ENCODE measurements at regions not wholly inside any gene's neighbourhood (a gene's known extent, or its start where the extent isn't known, plus 50 kb on each side); places are given as distances from the start of the nearest gene placed in this dataset.
"Not testable (repeated sequence)": the region's sequence is repeated elsewhere in the genome, so short reads cannot be mapped to it uniquely, and the experiment has no call there.

DNA sequence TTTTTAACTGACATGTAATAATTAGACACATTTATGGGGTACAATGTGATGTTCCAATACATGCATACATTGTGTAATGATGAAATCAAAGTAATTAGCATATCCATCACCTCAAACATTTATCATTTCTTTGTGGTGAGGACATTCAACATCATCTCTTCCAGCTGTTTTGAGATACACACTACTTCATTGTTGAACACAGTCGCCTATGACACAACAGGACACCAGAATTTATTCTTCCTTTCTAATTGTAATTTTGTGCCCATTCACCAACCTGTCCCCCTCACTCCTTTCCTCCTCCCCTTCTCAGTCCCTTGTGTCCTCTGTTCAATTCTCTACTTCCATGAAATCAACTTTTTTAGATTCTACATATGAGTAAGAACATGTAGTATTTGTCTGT, 113.4 kb upstream of the CBLB start:
- no peak for FAIRE-seq

DNA sequence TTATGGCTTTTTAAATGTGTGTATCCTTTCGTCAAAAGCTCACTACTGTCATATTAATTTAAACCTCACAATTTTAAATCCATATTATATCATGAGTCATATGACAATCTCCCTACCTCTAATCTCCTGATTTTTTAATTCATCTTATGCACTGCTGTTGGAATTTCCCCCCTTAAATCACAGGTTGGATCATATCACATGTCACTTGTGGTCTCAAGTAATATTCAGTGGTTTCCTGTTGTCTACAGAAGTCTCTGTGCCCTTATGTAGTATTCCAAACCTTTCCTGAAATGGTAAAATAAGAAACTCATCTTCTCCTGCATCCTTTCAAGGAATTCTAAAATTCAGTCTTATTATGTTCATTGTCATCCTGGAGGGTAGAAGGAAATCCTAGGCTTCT, 116.0 kb upstream of the CBLB start:
- no peak for FAIRE-seq

DNA sequence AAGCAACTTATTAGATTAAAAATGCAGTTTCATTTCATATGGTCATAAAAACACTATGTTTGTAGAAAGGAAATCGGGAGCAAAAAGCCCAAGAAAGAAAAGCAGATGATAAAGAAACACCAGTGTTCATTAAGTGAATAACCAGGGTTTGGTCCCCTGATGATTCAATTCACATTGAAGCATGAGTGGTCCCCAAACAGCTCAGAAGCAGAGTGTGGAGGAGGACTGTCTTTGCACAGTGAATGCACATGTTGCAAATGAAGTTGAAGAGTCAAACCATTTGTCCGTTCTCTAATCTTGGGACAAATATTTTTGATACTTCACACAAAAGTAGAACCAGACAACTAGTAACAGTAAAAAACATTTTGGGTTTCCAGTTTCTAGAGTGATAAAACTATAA, 117.5 kb upstream of the CBLB start:
- not testable (repeated sequence) for FAIRE-seq

GRCh38 chr3:105987809-105988208, 119.0 kb upstream of the CBLB start:
- no peak for FAIRE-seq

- no peak for FAIRE-seq
Measured at GRCh38 chr3:105988540-105989212, 119.9 kb upstream of the CBLB start.

DNA sequence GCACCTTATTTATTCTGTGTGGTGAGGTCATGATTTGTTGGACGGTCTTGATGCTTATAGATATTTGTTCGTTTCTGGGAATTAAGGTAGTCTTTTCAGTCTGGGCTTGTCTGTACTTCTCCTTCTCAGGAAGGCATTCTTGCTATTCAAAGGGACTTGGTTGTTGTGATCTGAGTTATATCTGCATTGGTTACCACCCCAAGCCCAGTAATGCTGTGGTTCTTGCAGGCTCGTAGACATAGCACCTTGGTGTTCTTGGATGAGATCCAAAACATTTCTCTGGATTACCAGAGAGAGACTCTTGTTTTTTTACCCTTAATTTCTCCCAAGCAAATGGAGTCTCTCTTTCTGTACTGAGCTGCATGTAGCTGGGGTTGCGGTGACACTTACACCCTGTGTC, 128.0 kb upstream of the CBLB start:
- no peak for FAIRE-seq

DNA sequence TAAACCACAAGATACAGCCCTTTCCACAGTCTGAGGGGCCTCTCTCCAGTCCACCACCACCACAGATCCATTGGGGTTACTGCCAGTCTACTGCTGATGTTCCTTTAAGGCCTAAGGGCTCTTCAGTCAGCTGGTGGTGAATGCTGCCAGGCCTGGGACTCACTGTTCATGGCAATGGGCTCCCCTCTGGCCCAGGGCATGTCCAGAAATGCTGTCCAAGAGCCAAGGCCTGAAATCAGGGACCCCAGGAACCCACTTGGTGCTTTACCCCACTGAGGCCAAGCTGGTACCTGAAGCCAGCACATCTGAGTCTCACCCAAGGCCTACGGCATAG, 128.6 kb upstream of the CBLB start:
- no peak for FAIRE-seq

DNA sequence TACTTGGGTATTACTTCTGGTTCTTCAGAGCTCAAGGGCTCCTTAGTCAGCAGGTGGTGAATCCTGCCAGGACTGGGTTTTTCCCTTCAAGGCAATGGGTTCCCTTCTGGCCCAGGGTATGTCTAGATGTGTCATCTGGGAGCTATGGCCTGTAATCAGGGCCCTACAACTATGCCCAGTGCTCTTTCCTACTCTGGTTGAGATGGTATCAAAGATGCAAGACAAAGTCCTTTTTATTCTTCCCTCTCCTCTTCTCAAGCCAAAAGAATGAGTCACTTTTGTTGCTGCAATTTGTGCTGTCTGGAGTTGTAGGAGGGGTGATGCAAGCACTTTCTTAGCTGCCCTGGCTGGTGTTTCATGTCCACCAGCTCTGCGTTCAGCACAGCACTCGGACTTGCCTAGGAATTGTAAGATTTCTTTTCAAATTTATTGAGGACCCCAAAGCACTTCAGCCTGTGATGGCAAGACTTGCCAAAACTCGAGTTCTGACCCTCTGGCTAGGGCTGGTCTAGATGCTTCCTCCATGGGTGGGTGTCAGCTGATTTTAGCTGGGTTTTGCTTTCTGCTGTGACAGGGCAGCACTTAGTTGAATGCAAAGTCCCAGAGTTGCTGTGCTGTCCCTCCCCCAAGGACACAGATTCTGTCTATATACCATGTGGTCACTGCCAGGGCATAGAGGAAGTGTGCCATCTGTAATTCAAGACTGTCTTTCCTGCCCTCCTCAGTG, 129.2 kb upstream of the CBLB start:
- FAIRE-seq, result no peak

- FAIRE-seq, result no peak
Measured at GRCh38 chr3:105999856-106000255, 131.0 kb upstream of the CBLB start.

GRCh38 chr3:106001923-106002322, 133.1 kb upstream of the CBLB start:
- no peak for FAIRE-seq

DNA sequence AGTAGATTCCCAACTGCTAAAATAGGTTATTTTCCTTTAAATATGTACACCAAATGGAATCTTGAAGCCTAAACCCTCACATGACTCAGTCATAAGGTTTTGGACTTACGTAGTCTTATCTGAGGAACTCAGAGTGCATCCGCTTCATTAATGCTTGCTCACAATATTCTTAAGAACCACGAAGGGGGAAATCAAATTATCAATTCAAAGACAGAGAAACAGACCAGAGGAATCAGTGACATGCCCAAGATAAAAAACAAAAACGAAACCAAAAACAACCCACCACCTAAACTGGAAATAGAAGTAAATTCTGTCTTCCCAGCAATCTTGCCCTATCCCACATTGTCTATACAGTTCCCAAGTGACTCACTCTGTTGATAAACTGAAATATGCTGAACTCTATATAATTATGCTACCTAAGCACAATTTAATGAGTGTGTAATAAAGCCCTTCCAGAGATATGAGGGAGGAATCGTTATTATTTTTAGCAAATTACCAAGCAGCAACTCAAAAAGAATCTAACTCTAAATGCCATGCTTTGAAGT, 135.4 kb upstream of the CBLB start:
- FAIRE-seq, result no peak

DNA sequence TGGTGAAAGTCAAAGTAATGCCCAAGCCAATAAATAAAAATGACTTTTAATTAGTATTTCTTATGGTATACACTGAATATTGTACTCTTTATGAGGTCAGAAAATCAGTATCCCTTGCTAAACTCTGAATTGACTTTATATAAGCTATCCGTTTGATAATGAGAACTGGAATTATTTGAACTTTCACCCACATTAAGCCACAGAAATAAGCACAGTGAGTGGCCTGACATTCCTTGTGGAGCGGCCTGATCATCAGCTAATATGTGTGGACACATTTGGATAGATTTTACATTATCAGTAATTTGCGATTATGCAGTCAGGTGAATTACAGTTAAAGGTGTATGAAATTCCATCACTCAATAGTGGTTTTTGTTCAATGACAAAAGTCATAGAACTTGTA, 136.0 kb upstream of the CBLB start:
- no peak for FAIRE-seq

GRCh38 chr3:106006001-106006400, 137.2 kb upstream of the CBLB start:
- FAIRE-seq, result no peak

DNA sequence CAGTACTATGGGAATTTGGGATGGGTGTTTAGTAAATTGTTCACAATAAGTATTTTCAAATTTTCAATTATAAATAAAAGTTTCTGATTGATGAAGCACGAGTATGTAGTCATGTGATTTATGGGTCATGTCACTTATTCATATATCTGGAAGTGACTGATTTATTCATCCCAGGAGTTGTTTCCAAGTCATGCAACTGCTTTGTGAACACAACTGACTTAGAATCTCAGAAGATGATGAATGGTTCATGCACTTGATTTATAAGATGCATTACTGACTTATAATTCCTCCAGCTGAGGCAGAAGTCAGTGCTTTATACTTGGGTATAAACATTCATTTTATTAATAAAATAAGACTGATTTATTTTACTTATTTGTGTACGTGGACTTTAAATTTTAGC, 137.8 kb upstream of the CBLB start:
- FAIRE-seq, result no peak

DNA sequence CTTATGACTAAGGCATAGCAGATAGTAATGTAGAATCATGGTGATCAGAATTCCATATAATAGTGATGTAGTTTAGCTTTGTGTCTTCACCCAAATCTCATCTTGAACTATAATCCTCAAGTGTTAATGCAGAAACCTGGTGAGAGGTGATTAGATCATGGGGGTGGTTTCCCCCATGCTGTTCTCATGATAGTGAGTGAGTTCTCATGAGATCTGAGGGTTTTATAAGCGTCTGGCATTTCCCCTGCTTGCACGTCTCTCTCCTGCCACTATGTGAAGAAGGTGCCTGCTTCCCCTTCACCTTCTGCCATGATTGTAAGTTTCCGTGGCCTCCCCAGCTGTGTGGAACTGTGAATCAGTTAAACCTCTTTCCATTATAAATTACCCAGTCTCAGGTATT, 138.7 kb upstream of the CBLB start:
- no peak for FAIRE-seq

- FAIRE-seq, result no peak
Measured at GRCh38 chr3:106008766-106009165, 140.0 kb upstream of the CBLB start.

GRCh38 chr3:106010829-106011228, 142.0 kb upstream of the CBLB start:
- no peak for FAIRE-seq

GRCh38 chr3:106013971-106014370, 145.2 kb upstream of the CBLB start:
- FAIRE-seq, result no peak

DNA sequence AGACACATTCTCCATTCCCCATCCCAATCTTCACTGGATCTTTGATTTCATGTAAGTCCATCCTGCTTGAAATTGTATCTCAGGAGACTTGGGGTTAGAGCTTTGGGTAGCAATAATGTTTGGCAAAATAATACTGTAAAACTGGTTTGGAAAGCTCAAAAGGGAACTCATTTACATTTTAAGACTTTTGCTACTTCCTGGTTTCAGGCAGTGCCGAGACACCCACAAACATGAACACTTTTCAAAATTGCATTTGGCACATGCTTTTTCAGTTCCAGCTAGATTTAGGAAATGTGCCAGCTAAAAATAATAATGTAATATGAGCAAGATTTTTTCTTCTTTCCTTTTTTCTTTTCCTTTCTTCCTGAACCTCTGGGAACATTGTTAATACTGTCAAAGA, 145.7 kb upstream of the CBLB start:
- FAIRE-seq, result no peak

DNA sequence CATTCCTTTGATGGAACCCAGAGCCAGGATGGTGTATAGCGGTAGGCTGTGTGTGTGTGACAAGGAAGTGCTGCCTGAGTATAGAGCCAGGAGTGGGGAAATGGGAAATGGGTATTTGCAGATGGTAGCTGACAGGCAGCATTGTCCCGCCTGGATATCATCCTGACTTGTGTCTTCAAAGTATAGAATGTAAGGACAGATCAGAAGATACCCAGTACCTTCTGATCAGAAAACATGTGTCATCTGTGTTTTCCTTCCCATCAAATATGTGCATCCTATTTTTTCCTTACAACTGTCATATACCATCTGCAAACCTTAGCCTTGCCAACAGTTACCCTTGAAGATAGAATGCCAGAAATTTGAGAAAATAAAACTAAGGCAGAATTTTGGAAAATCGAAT, 146.2 kb upstream of the CBLB start:
- no peak for FAIRE-seq

GRCh38 chr3:106018102-106018501, 149.3 kb upstream of the CBLB start:
- no peak for FAIRE-seq

DNA sequence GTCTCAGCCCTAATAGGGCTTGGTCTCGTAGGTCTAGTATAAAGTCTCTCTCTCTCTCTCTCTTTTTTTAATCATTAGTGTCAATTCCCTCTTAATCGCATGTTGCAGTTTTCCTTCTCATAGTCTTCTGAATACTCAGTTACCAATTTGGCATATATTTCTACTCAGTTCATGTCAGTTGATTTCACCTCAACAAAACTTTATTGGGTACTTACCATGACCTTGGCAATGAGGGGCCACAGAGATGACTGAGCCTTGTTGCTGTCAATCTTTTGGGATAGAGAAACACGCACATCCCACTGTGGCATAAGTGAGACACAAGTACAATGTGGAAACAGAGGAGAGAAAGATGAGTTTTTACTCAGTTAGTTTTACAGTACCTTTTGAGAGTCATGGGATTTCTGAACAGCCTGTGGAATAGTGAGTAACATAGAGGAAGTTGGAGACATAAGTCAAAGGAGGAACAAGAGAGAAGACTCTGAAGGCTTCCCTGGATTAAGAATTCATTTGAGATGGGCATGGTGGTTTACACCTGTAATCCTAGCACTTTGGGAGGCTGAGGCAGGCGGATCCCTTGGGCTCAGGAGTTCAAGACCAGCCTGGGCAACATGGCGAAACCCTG, 150.2 kb upstream of the CBLB start:
- no peak for FAIRE-seq

GRCh38 chr3:106022913-106023312, 154.1 kb upstream of the CBLB start:
- FAIRE-seq, result no peak

DNA sequence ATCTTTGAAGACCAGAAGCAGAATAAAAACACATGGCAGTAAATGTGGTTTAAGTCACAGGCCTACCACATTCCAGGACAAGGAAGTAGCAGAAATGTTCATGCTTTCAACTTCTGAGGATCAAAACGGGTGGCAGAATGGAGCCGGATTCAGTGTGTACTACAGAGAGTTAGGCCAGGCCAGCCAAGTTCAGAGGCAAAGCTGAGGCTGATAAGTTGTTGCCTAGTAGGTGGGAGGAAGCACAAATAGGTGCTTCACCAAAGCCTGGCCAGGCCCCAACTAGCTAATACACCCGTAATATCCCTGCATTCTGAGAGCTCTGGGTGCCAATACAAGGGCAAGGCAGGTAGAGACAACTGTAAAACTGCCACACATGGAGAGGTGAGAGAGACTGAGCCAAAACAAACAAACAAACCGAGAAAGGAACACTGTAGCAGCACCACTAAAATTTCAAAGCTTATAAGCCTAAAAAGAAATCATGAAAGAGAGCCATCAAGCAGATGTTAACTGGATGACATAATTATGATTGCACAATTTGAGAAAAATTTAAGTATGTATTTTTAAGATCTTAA, 156.4 kb upstream of the CBLB start:
- no peak for FAIRE-seq

All from A204.1 (cell line).